ENCODE measurements at regions not wholly inside any gene's neighbourhood (a gene's known extent, or its start where the extent isn't known, plus 50 kb on each side); places are given as distances from the start of the nearest gene placed in this dataset.

- Histone ChIP-seq H3K27ac (no peak overlapping the region), H3K9me3 (no peaks in the 10 kb centered on the region), H3K36me3 (no peaks in the 10 kb centered on the region), H3K4me1 (peaks cover 0 to 4% (median 0%) of the 10 kb centered on the region in 4 donors), H3K27me3 (no peaks in the 10 kb centered on the region), H3K4me3 (no peak overlapping the region)
- DNase-seq: no peak
- TF ChIP-seq POLR2A (IDR thresholded peaks at IDR 0.05): no peak
- no peak for TF ChIP-seq CTCF (IDR thresholded peaks at IDR 0.05)
- no peak for TF ChIP-seq POLR2AphosphoS5 (IDR thresholded peaks at IDR 0.05)
- no peak for TF ChIP-seq EP300 (IDR thresholded peaks at IDR 0.05)
- intact Hi-C loops (cut with DNase I; ENCODE audit: low total_unique reads): no loop called here
- WGBS, 5 donors: 76 to 85% (median 78%) methylated on average over 3 of the region's 3 CpGs
Observed at GRCh38 chr3:40736943-40737342, 212.2 kb downstream of the ZNF621 start.

DNA sequence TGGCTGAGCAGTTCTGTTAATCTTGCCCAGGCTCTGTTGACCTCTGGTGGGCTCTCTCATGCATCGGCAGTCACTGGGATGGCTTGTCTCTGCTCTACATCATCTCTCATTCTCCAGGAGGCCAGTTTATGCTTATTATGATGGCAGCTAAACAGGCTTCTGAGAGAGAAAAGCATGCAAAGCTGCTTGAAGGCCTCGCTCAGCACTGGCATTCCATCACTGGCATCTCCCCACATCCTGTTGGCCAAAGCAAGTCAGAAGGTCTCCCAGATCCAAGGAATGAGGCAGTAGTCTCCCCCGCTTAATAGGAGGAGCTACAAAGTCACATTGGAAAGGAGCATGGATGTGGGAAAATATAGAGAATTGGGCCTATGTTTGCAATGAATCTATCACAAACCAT is 212.6 kb downstream of the ZNF621 start:
- Histone ChIP-seq H3K4me3 (no peak overlapping the region), H3K9me3 (no peaks in the 10 kb centered on the region), H3K36me3 (no peaks in the 10 kb centered on the region), H3K27me3 (no peaks in the 10 kb centered on the region), H3K27ac (no peak overlapping the region), H3K4me1 (peaks cover 0 to 6% (median 0%) of the 10 kb centered on the region in 4 donors)
- WGBS, 5 donors: 78 to 90% (median 90%) methylated on average over 3 of the region's 3 CpGs
- TF ChIP-seq POLR2AphosphoS5 (IDR thresholded peaks at IDR 0.05): no peak
- no peak for TF ChIP-seq POLR2A (IDR thresholded peaks at IDR 0.05)
- TF ChIP-seq CTCF (IDR thresholded peaks at IDR 0.05): no peak
- TF ChIP-seq EP300 (IDR thresholded peaks at IDR 0.05): no peak
- intact Hi-C loops (cut with DNase I; ENCODE audit: low total_unique reads): no loop called here
- DNase-seq: no peak

- Histone ChIP-seq H3K4me3 (no peak overlapping the region), H3K9me3 (no peaks in the 10 kb centered on the region), H3K4me1 (peaks cover 0 to 6% (median 0%) of the 10 kb centered on the region in 4 donors), H3K27me3 (no peaks in the 10 kb centered on the region), H3K36me3 (no peaks in the 10 kb centered on the region), H3K27ac (no peak overlapping the region)
- intact Hi-C loops (cut with DNase I; ENCODE audit: low total_unique reads): no loop called here
- WGBS, 5 donors: 58 to 73% (median 68%) methylated on average over 1 of the region's 1 CpG
- TF ChIP-seq EP300 (IDR thresholded peaks at IDR 0.05) (no peak), CTCF (IDR thresholded peaks at IDR 0.05) (no peak), POLR2A (IDR thresholded peaks at IDR 0.05) (no peak), POLR2AphosphoS5 (IDR thresholded peaks at IDR 0.05) (no peak)
- no peak for DNase-seq
Observed at GRCh38 chr3:40739971-40740370, 215.2 kb downstream of the ZNF621 start.

GRCh38 chr3:40741729-40742128 is 217.0 kb downstream of the ZNF621 start:
- peak in 1 of 2 donors; percentile 88 for DNase-seq

More at GRCh38 chr3:40741729-40742128, 217.0 kb downstream of the ZNF621 start:
- intact Hi-C loops (cut with DNase I; ENCODE audit: low total_unique reads): no loop called here
- Histone ChIP-seq H3K27ac (no peak overlapping the region), H3K4me1 (peaks cover 0 to 6% (median 0%) of the 10 kb centered on the region in 4 donors), H3K27me3 (no peaks in the 10 kb centered on the region), H3K4me3 (no peak overlapping the region), H3K9me3 (no peaks in the 10 kb centered on the region), H3K36me3 (no peaks in the 10 kb centered on the region)
- 0 to 8% (median 0%) methylated on average over 1 of the region's 1 CpG for WGBS, 5 donors
- no peak for TF ChIP-seq CTCF (IDR thresholded peaks at IDR 0.05)
- TF ChIP-seq POLR2A (IDR thresholded peaks at IDR 0.05): no peak
- TF ChIP-seq EP300 (IDR thresholded peaks at IDR 0.05): no peak
- TF ChIP-seq POLR2AphosphoS5 (IDR thresholded peaks at IDR 0.05): no peak
